ENCODE measurements at regions not wholly inside any gene's neighbourhood (a gene's known extent, or its start where the extent isn't known, plus 50 kb on each side); places are given as distances from the start of the nearest gene placed in this dataset.

DNA sequence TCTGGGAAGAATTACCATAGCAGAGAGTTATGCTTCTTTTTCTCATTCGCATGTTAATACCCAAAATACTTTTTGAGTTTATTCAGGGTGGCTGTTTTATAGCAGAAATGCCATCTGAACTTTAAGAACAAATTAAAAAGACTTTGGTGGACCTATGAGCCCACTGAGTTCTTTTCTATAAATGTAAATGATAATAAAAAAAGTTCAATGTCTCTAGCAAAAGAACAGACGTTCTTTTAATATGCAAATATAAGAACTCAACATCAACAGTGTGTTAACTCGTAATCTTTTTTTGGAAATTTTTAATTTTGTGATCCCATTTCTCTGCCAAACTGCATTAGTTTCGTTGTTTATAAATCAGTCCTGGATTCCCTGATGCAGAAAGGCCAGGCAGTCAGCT is 1283.0 kb upstream of the NUDT12 start:
- TF ChIP-seq, protein P1, sequence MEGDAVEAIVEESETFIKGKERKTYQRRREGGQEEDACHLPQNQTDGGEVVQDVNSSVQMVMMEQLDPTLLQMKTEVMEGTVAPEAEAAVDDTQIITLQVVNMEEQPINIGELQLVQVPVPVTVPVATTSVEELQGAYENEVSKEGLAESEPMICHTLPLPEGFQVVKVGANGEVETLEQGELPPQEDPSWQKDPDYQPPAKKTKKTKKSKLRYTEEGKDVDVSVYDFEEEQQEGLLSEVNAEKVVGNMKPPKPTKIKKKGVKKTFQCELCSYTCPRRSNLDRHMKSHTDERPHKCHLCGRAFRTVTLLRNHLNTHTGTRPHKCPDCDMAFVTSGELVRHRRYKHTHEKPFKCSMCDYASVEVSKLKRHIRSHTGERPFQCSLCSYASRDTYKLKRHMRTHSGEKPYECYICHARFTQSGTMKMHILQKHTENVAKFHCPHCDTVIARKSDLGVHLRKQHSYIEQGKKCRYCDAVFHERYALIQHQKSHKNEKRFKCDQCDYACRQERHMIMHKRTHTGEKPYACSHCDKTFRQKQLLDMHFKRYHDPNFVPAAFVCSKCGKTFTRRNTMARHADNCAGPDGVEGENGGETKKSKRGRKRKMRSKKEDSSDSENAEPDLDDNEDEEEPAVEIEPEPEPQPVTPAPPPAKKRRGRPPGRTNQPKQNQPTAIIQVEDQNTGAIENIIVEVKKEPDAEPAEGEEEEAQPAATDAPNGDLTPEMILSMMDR (IDR thresholded peaks at IDR 0.05): no peak
- no peak for TF ChIP-seq POLR2A (IDR thresholded peaks at IDR 0.05)

All from sigmoid colon (tissue), 3 donors.